Tibial nerve (tissue), 4 donors: ENCODE measurements at regions not wholly inside any gene's neighbourhood (a gene's known extent, or its start where the extent isn't known, plus 50 kb on each side); places are given as distances from the start of the nearest gene placed in this dataset.
A peak's percentile ranks its signal among the peaks of the same experiment; 100 is the strongest.

ENCODE experiments used
- DNase-seq, 2 donors: peaks; one replicate each; pipeline ENCODE4 v3.0.0-alpha.2; 2019; ENCODE audit warnings: low spot score in 2 of 2
- H3K27ac ChIP-seq, 4 donors: fragments of 200-600 bp; sonication (generic) in 3 of 4; one replicate each; pipeline ENCODE4 v1.5.1; 2017 to 2019; ENCODE audit warnings: mild to moderate bottlenecking in 1 of 4
- H3K27me3 ChIP-seq, 2 donors: fragments of 200-600 bp; sonication (generic) in 1 of 2; one replicate each; pipeline versions ENCODE4 v1.5.1 to v1.6.0; 2017 to 2019
- H3K36me3 ChIP-seq, 3 donors: fragments of 200-600 bp; sonication (generic); one replicate each; pipeline ENCODE4 v1.5.1; 2018 to 2019
- H3K4me1 ChIP-seq, 4 donors: fragments of 200-600 bp; sonication (generic) in 3 of 4; one replicate each; pipeline ENCODE4 v1.5.1; 2017 to 2019
- H3K4me3 ChIP-seq, 4 donors: fragments of 200-600 bp; sonication (generic) in 3 of 4; one replicate each; pipeline ENCODE4 v1.5.1; 2017 to 2019; ENCODE audit warnings: mild to moderate bottlenecking in 1 of 4, moderate library complexity in 1 of 4
- H3K9me3 ChIP-seq, 4 donors: fragments of 200-600 bp; sonication (generic) in 3 of 4; one replicate each; pipeline ENCODE4 v1.5.1; 2017 to 2019
- CTCF ChIP-seq, 5 experiments: fragments of 200-600 bp in 3 of 5; fragments of 450-650 bp in 2 of 5; sonication (generic) in 3 of 5; IDR thresholded peaks; one replicate each; pipeline ENCODE4 v1.5.1; 2016 to 2019; ENCODE audit warnings: antibody characterized with exemption in 5 of 5, mild to moderate bottlenecking in 3 of 5, moderate library complexity in 2 of 5
- EP300 ChIP-seq, 2 donors: sonication (generic); formaldehyde crosslinking; IDR thresholded peaks; one replicate each; pipeline ENCODE4 v1.6.1; 2017; ENCODE audit warnings: antibody characterized with exemption in 2 of 2, mild to moderate bottlenecking in 1 of 2
- POLR2A ChIP-seq, 2 donors: fragments of 450-650 bp; IDR thresholded peaks; one replicate each; pipeline ENCODE4 v1.6.1; 2017; ENCODE audit warnings: antibody characterized with exemption in 2 of 2, mild to moderate bottlenecking in 2 of 2, moderate library complexity in 2 of 2
- WGBS, 2 donors: methylation state at CpG; one replicate each; pipeline ENCODE4 v1.1.5; 2018; 5-methylcytosine and 5-hydroxymethylcytosine counted together

- TF ChIP-seq POLR2A (IDR thresholded peaks at IDR 0.05) (no peak), EP300 (IDR thresholded peaks at IDR 0.05) (no peak), CTCF (IDR thresholded peaks at IDR 0.05) (no peak)
- WGBS, 2 donors, result 56% methylated on average over 5 of the region's 5 CpGs
Measured at GRCh38 chr1:96416701-96417444, 304.7 kb upstream of the PTBP2 start.

GRCh38 chr1:96418969-96419368, 302.6 kb upstream of the PTBP2 start:
- Histone ChIP-seq H3K4me1 (no peaks in the 10 kb centered on the region), H3K9me3 (no peaks in the 10 kb centered on the region), H3K36me3 (no peaks in the 10 kb centered on the region), H3K4me3 (no peak overlapping the region), H3K27ac (no peak overlapping the region), H3K27me3 (no peaks in the 10 kb centered on the region)
- no peak for TF ChIP-seq CTCF (IDR thresholded peaks at IDR 0.05)
- no peak for TF ChIP-seq POLR2A (IDR thresholded peaks at IDR 0.05)
- TF ChIP-seq EP300 (IDR thresholded peaks at IDR 0.05), result no peak
- no peak for DNase-seq
- WGBS, 2 donors, result 62 to 72% methylated on average over 6 of the region's 6 CpGs

More at GRCh38 chr1:96416701-96417444, 304.7 kb upstream of the PTBP2 start:
- Histone ChIP-seq H3K27me3 (no peaks in the 10 kb centered on the region), H3K4me1 (no peaks in the 10 kb centered on the region), H3K36me3 (no peaks in the 10 kb centered on the region), H3K9me3 (no peaks in the 10 kb centered on the region), H3K4me3 (no peak overlapping the region), H3K27ac (peak overlapping the region in 1 of 4 donors; percentile 48)
- no peak for DNase-seq

GRCh38 chr1:96424877-96425276, 296.7 kb upstream of the PTBP2 start:
- no peaks in the 10 kb centered on the region for H3K36me3 ChIP-seq

GRCh38 chr1:96425382-96426129, 296.0 kb upstream of the PTBP2 start:
- H3K36me3 ChIP-seq, result no peaks in the 10 kb centered on the region
- peaks cover 0 to 3% (median 0%) of the 10 kb centered on the region in 4 donors for H3K9me3 ChIP-seq
- no peak for DNase-seq
- H3K4me3 ChIP-seq, result no peak overlapping the region
- TF ChIP-seq CTCF (IDR thresholded peaks at IDR 0.05), result no peak
- TF ChIP-seq POLR2A (IDR thresholded peaks at IDR 0.05), result no peak
- no peak for TF ChIP-seq EP300 (IDR thresholded peaks at IDR 0.05)
- H3K27ac ChIP-seq, result no peak overlapping the region
- H3K27me3 ChIP-seq, result no peaks in the 10 kb centered on the region
- no peaks in the 10 kb centered on the region for H3K4me1 ChIP-seq
- 81 to 83% methylated on average over 5 of the region's 5 CpGs for WGBS, 2 donors

More at GRCh38 chr1:96424877-96425276, 296.7 kb upstream of the PTBP2 start:
- H3K4me3 ChIP-seq, result no peak overlapping the region
- no peak for DNase-seq
- no peak overlapping the region for H3K27ac ChIP-seq
- peaks cover 0 to 3% (median 0%) of the 10 kb centered on the region in 4 donors for H3K9me3 ChIP-seq
- TF ChIP-seq CTCF (IDR thresholded peaks at IDR 0.05), result no peak
- WGBS, 2 donors, result 47 to 60% methylated on average over 1 of the region's 1 CpG
- H3K27me3 ChIP-seq, result no peaks in the 10 kb centered on the region
- no peaks in the 10 kb centered on the region for H3K4me1 ChIP-seq

GRCh38 chr1:96427616-96428015, 294.0 kb upstream of the PTBP2 start:
- H3K36me3 ChIP-seq, result no peaks in the 10 kb centered on the region
- H3K27ac ChIP-seq, result no peak overlapping the region
- DNase-seq, result no peak
- TF ChIP-seq CTCF (IDR thresholded peaks at IDR 0.05), result no peak
- TF ChIP-seq POLR2A (IDR thresholded peaks at IDR 0.05), result no peak
- no peak for TF ChIP-seq EP300 (IDR thresholded peaks at IDR 0.05)
- 56 to 63% methylated on average over 2 of the region's 2 CpGs for WGBS, 2 donors
- peaks cover 0 to 3% (median 0%) of the 10 kb centered on the region in 4 donors for H3K9me3 ChIP-seq
- no peaks in the 10 kb centered on the region for H3K27me3 ChIP-seq
- H3K4me3 ChIP-seq, result no peak overlapping the region
- H3K4me1 ChIP-seq, result no peaks in the 10 kb centered on the region
